DND-41 (cell line): ENCODE measurements at regions not wholly inside any gene's neighbourhood (a gene's known extent, or its start where the extent isn't known, plus 50 kb on each side); places are given as distances from the start of the nearest gene placed in this dataset.

Source experiments
- ATAC-seq: fragments of 200-7000 bp; cut with Tn5 transposase; 3 replicates; pipeline ENCODE4 v1.9.1; 2021; ENCODE audit warnings: low read depth; ENCODE audit not compliant: insufficient read depth
- DNase-seq: peaks from one replicate; pipeline ENCODE4 v3.0.0-alpha.2; 2020
- H2AFZ ChIP-seq: 2 replicates; pipeline ENCODE4 v1.6.0; 2012; ENCODE audit warnings: low read depth, low read length
- H3K27ac ChIP-seq: 2 replicates; pipeline ENCODE4 v1.5.1; 2012; ENCODE audit warnings: low read length, inconsistent platforms
- H3K27me3 ChIP-seq: fragments of 200-600 bp; sonication (generic); 2 replicates; pipeline ENCODE4 v1.6.0; 2012; ENCODE audit warnings: low read length, mild to moderate bottlenecking, inconsistent platforms; ENCODE audit not compliant: insufficient read depth, poor library complexity
- H3K36me3 ChIP-seq: 2 replicates; pipeline ENCODE4 v1.5.1; 2012; ENCODE audit warnings: low read length, inconsistent platforms; ENCODE audit not compliant: insufficient read depth
- H3K4me1 ChIP-seq: 2 replicates; pipeline ENCODE4 v1.5.1; 2012; ENCODE audit warnings: mild to moderate bottlenecking, low read length; ENCODE audit not compliant: insufficient read depth
- H3K4me2 ChIP-seq: 2 replicates; pipeline ENCODE4 v1.6.0; 2012; ENCODE audit warnings: mild to moderate bottlenecking, moderate library complexity, low read length, inconsistent platforms; ENCODE audit not compliant: insufficient read depth
- H3K4me3 ChIP-seq, 2 experiments: fragments of 200-600 bp in 1 of 2; shearing (Covaris generic) in 1 of 2; 2 replicates each; pipeline ENCODE4 v1.5.1; 2012 to 2016; ENCODE audit warnings: inconsistent platforms in 2 of 2, low read length in 2 of 2, mild to moderate bottlenecking in 2 of 2, low read depth in 1 of 2, moderate library complexity in 1 of 2
- H3K79me2 ChIP-seq: 2 replicates; pipeline ENCODE4 v1.6.0; 2012; ENCODE audit warnings: low read length, inconsistent platforms; ENCODE audit not compliant: insufficient read depth
- H3K9ac ChIP-seq: 2 replicates; pipeline ENCODE4 v1.6.0; 2012; ENCODE audit warnings: low read depth, mild to moderate bottlenecking, inconsistent platforms, low read length, moderate library complexity
- H3K9me3 ChIP-seq: 2 replicates; pipeline ENCODE4 v1.5.1; 2012; ENCODE audit warnings: low read length, moderate library complexity, mild to moderate bottlenecking, inconsistent platforms; ENCODE audit not compliant: insufficient read depth, severe bottlenecking
- H4K20me1 ChIP-seq: 2 replicates; pipeline ENCODE4 v1.6.0; 2012; ENCODE audit warnings: low read length; ENCODE audit not compliant: insufficient read depth
- EZH2 ChIP-seq: IDR thresholded peaks from 3 replicates; pipeline ENCODE4 v1.6.1; 2012; ENCODE audit warnings: borderline replicate concordance, low read depth, mild to moderate bottlenecking, moderate library complexity, low read length, inconsistent platforms; ENCODE audit not compliant: severe bottlenecking
- TF ChIP-seq, protein P1 (sequence below): IDR thresholded peaks from 2 replicates; pipeline ENCODE4 v1.5.1; 2012; ENCODE audit warnings: borderline replicate concordance, low read length, moderate library complexity, mild to moderate bottlenecking; ENCODE audit not compliant: poor library complexity, severe bottlenecking; ENCODE audit errors: extremely low read depth

DNA sequence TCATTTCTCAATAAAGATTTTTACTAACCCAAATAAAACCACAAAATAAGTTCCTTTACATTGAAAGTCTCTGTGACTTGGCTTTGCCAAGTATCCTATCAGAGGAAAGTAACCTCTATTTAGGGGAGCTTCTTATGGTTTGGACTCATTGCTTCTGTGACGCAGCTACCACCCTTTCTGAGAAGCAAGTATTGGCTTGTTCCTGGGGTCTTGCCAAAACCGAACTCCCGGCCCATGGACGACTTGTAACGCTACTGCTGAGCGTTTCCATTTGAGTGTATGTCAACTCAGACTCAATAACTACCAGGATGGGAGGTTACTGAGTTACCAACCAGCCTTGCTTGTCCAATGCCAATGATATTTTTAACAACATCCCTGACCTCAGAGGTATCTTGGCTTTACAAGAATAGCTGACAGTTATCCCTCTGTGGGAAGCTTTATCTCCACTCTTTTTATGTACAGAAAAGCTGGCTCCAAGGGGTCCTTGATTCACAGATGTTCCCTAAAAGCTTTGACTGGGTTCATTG is 911.9 kb downstream of the TTLL7 start:
- Histone ChIP-seq H3K36me3 (no peaks in the 10 kb centered on the region), H3K4me2 (no peak overlapping the region), H3K4me3 (no peak overlapping the region), H3K9me3 (no peaks in the 10 kb centered on the region), H4K20me1 (no peaks in the 10 kb centered on the region), H3K4me1 (no peaks in the 10 kb centered on the region), H2AFZ (no peak overlapping the region), H3K79me2 (no peaks in the 10 kb centered on the region), H3K27me3 (no peaks in the 10 kb centered on the region), H3K27ac (no peak overlapping the region), H3K9ac (no peak overlapping the region)
- TF ChIP-seq, protein P1, sequence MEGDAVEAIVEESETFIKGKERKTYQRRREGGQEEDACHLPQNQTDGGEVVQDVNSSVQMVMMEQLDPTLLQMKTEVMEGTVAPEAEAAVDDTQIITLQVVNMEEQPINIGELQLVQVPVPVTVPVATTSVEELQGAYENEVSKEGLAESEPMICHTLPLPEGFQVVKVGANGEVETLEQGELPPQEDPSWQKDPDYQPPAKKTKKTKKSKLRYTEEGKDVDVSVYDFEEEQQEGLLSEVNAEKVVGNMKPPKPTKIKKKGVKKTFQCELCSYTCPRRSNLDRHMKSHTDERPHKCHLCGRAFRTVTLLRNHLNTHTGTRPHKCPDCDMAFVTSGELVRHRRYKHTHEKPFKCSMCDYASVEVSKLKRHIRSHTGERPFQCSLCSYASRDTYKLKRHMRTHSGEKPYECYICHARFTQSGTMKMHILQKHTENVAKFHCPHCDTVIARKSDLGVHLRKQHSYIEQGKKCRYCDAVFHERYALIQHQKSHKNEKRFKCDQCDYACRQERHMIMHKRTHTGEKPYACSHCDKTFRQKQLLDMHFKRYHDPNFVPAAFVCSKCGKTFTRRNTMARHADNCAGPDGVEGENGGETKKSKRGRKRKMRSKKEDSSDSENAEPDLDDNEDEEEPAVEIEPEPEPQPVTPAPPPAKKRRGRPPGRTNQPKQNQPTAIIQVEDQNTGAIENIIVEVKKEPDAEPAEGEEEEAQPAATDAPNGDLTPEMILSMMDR, result no peak
- no peak for TF ChIP-seq EZH2
- DNase-seq (no peak), ATAC-seq (no peak)

DNA sequence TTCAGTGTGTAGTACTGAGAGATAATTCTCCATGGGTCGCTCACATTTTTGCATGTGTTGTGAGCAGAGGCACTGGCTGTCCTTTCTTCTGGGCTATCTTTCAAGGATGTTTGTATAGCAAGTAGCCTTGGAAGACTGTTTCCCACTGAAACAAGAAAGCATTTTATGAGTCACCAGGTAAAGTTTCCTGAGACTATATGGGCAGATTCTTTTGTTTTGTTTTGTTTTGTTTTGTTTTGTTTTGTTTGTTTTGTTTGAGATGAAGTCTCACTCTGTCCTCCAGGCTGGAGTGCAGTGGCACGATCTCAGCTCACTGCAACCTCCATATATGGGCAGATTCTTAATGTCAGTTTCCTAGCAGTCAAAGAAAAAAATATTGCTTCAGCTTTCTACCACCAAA is 912.6 kb downstream of the TTLL7 start:
- Histone ChIP-seq H3K9ac (no peak overlapping the region), H4K20me1 (no peaks in the 10 kb centered on the region), H3K4me1 (no peaks in the 10 kb centered on the region), H2AFZ (no peak overlapping the region), H3K27ac (no peak overlapping the region), H3K4me3 (no peak overlapping the region), H3K9me3 (no peaks in the 10 kb centered on the region), H3K4me2 (no peak overlapping the region), H3K79me2 (no peaks in the 10 kb centered on the region), H3K36me3 (no peaks in the 10 kb centered on the region), H3K27me3 (no peaks in the 10 kb centered on the region)
- TF ChIP-seq EZH2, result no peak
- TF ChIP-seq, protein P1, result no peak
- ATAC-seq, result no peak
- no peak for DNase-seq

DNA sequence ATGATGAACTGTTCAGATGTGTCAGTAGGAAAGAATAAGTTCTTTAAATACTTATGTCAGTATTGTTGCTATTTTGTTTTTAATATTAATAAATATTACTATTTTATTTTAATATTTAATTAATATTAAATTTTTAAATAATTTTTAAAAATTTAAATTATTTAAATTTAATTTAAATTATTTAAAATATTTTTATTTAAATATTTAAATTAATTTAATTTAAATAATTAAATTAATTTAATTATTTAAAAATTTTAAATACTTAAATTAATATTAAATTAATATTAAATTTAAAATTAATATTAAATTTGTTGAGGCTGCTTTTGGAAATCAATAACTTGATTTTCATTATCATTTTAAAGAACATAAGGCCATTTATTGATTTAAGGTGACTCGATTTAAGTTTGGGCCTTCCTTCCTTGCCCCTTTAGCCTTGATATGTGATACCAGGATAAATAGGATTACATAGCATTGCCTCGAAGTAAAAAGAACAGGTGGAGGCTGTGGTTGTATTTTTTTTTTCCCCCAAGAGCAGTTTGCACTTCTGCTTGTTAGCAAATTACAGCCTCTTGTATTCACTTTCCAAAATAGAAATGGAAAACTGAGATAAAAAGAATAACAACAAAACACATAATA is 915.2 kb downstream of the TTLL7 start:
- Histone ChIP-seq H4K20me1 (no peaks in the 10 kb centered on the region), H3K27me3 (no peaks in the 10 kb centered on the region), H3K27ac (no peak overlapping the region), H3K4me3 (no peak overlapping the region), H3K9ac (no peak overlapping the region), H3K36me3 (no peaks in the 10 kb centered on the region), H3K9me3 (no peaks in the 10 kb centered on the region), H3K79me2 (no peaks in the 10 kb centered on the region), H3K4me2 (no peak overlapping the region), H2AFZ (no peak overlapping the region), H3K4me1 (no peaks in the 10 kb centered on the region)
- no peak for ATAC-seq
- TF ChIP-seq, protein P1, result no peak
- no peak for TF ChIP-seq EZH2
- no peak for DNase-seq

DNA sequence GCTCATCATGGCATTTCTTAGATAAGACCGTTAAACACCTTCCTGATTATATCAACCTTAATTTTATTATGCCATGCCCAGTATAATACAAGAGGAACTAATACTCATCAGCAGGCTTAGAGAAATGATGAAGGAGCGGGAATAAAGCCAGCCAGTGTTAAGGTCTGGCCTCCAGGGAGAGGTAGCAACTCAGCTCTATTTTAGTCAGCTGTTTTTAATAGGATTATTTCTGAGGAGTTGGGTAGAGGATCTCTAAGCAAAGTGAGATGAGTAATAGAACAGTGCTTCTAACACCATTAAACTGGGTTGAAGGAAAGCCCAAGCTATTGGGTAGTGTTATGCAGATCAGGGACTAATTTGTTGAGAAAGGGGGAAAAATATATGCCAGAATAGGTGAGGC is 921.5 kb downstream of the TTLL7 start:
- H4K20me1 ChIP-seq, result no peaks in the 10 kb centered on the region
- H3K4me1 ChIP-seq, result no peaks in the 10 kb centered on the region
- no peaks in the 10 kb centered on the region for H3K27me3 ChIP-seq
- no peak for ATAC-seq
- no peak overlapping the region for H2AFZ ChIP-seq
- TF ChIP-seq, protein P1, result no peak
- TF ChIP-seq EZH2, result no peak
- H3K27ac ChIP-seq, result no peak overlapping the region
- H3K9me3 ChIP-seq, result no peaks in the 10 kb centered on the region
- H3K4me3 ChIP-seq, result no peak overlapping the region
- DNase-seq, result no peak
- no peak overlapping the region for H3K4me2 ChIP-seq
- no peak overlapping the region for H3K9ac ChIP-seq
- H3K36me3 ChIP-seq, result no peaks in the 10 kb centered on the region
- H3K79me2 ChIP-seq, result no peaks in the 10 kb centered on the region
